ENCODE measurements at regions not wholly inside any gene's neighbourhood (a gene's known extent, or its start where the extent isn't known, plus 50 kb on each side); places are given as distances from the start of the nearest gene placed in this dataset.

DNA sequence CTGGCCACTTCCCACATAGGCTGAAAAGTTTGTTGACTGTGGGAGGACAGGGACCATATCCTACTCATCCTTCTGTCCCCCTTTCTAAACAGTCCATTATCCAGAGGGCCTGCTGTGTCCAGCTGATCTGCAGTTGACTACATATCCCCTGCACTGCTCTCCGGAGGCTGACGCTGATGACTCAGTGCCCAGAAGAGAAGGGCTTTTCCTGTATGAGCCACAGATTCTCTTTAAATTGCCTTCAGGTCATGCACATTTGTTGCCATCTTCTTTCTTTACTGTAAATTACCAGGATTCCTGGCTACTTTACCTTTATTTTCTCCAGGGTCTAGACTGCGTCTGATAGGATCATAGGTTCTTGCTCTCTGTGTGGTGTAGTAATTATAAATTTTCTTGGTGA, 125.2 kb downstream of the LACC1 start (continued):
- TF ChIP-seq ZNF621 (tag by site-specific recombination; IDR thresholded peaks at IDR 0.05) = no peak
- TF ChIP-seq HOXD13 (CRISPR knock-in tag; IDR thresholded peaks at IDR 0.05; ENCODE audit: borderline replicate concordance) = no peak
- no peak for TF ChIP-seq ZNF26 (tag by site-specific recombination; IDR thresholded peaks at IDR 0.05)
- TF ChIP-seq, protein P1, sequence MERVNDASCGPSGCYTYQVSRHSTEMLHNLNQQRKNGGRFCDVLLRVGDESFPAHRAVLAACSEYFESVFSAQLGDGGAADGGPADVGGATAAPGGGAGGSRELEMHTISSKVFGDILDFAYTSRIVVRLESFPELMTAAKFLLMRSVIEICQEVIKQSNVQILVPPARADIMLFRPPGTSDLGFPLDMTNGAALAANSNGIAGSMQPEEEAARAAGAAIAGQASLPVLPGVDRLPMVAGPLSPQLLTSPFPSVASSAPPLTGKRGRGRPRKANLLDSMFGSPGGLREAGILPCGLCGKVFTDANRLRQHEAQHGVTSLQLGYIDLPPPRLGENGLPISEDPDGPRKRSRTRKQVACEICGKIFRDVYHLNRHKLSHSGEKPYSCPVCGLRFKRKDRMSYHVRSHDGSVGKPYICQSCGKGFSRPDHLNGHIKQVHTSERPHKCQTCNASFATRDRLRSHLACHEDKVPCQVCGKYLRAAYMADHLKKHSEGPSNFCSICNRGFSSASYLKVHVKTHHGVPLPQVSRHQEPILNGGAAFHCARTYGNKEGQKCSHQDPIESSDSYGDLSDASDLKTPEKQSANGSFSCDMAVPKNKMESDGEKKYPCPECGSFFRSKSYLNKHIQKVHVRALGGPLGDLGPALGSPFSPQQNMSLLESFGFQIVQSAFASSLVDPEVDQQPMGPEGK (tag by site-specific recombination; IDR thresholded peaks at IDR 0.05) = no peak
- TF ChIP-seq SP3 (tag by site-specific recombination; IDR thresholded peaks at IDR 0.05) = no peak
- TF ChIP-seq ZNF221 (tag by site-specific recombination; IDR thresholded peaks at IDR 0.05; ENCODE audit: borderline replicate concordance) = no peak
- no peak for TF ChIP-seq ZNF214 (tag by site-specific recombination; IDR thresholded peaks at IDR 0.05; ENCODE audit: borderline replicate concordance)
- TF ChIP-seq ZBTB20 (tag by site-specific recombination; IDR thresholded peaks at IDR 0.05) = no peak
- no peak for TF ChIP-seq ZNF610 (tag by site-specific recombination; IDR thresholded peaks at IDR 0.05; ENCODE audit: borderline replicate concordance)

DNA sequence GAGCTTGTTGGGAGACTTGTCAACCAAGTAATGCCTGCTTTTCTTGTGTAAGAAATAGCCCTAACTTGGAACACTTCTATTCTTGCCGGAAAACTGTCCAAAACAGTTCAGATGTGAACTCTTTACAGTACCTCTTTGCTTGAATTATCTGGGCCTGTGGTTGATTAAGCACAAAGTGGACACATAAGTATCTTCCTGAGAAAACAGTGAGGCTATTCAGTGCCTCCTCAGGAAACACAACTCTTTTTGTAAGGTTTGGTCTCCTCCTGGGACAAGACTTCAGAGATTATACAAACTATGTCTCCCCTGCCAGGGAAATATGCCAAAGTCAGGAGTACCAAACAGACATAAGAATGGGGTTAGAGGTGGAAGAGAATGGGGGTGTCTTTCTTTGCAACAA, 127.7 kb downstream of the LACC1 start:
- Histone ChIP-seq H3K36me3 (ENCODE audit: control insufficient read depth in 2 of 2, insufficient read depth in 1 of 2, low read length in 2 of 2) (no peaks in the 10 kb centered on the region), H3K4me1 (ENCODE audit: control insufficient read depth, insufficient read depth, low read length) (no peaks in the 10 kb centered on the region), H3K27ac (ENCODE audit: extremely low read depth, low read depth, low read length) (no peak overlapping the region), H3K4me3 (ENCODE audit: low read depth, low read length) (no peak overlapping the region), H3K9me3 (ENCODE audit: control insufficient read depth, insufficient read depth, low read depth, low read length) (no peaks in the 10 kb centered on the region)
- CTCF ChIA-PET = no interaction called here
- POLR2A ChIA-PET = no interaction called here
- TF ChIP-seq ZNF610 (tag by site-specific recombination; IDR thresholded peaks at IDR 0.05; ENCODE audit: borderline replicate concordance) (no peak), TRIM28 (IDR thresholded peaks at IDR 0.05; ENCODE audit: borderline replicate concordance, low read length) (no peak), ZNF549 (tag by site-specific recombination; IDR thresholded peaks at IDR 0.05) (no peak), ZIC2 (tag by site-specific recombination; IDR thresholded peaks at IDR 0.05) (no peak), ZNF624 (tag by site-specific recombination; IDR thresholded peaks at IDR 0.05) (no peak), PRDM4 (tag by site-specific recombination; IDR thresholded peaks at IDR 0.05) (no peak), ZNF600 (tag by site-specific recombination; IDR thresholded peaks at IDR 0.05) (no peak), WT1 (tag by site-specific recombination; IDR thresholded peaks at IDR 0.05) (no peak), ZNF175 (tag by site-specific recombination; IDR thresholded peaks at IDR 0.05) (no peak), MZF1 (tag by site-specific recombination; IDR thresholded peaks at IDR 0.05; ENCODE audit: borderline replicate concordance) (no peak)
- TF ChIP-seq, protein P2, sequence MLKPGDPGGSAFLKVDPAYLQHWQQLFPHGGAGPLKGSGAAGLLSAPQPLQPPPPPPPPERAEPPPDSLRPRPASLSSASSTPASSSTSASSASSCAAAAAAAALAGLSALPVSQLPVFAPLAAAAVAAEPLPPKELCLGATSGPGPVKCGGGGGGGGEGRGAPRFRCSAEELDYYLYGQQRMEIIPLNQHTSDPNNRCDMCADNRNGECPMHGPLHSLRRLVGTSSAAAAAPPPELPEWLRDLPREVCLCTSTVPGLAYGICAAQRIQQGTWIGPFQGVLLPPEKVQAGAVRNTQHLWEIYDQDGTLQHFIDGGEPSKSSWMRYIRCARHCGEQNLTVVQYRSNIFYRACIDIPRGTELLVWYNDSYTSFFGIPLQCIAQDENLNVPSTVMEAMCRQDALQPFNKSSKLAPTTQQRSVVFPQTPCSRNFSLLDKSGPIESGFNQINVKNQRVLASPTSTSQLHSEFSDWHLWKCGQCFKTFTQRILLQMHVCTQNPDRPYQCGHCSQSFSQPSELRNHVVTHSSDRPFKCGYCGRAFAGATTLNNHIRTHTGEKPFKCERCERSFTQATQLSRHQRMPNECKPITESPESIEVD (tag by site-specific recombination; IDR thresholded peaks at IDR 0.05) = no peak
